Stimulated activated CD8-positive, alpha-beta memory T cell treated with anti-CD3 and anti-CD28 coated beads, Interleukin-7, amount 100 ng/mL, for 1 hour (primary cell): ENCODE measurements at regions not wholly inside any gene's neighbourhood (a gene's known extent, or its start where the extent isn't known, plus 50 kb on each side); places are given as distances from the start of the nearest gene placed in this dataset.

Experiments
- DNase-seq, 2 donors: peaks; one replicate each; pipeline ENCODE4 v3.0.0-alpha.2; 2020; ENCODE audit warnings: low read depth in 2 of 2

GRCh38 chr13:22287343-22287920 is 616.6 kb downstream of the FGF9 start:
- no peak for DNase-seq

GRCh38 chr13:22288496-22288895 is 617.6 kb downstream of the FGF9 start:
- DNase-seq: no peak

- no peak for DNase-seq
Measured at GRCh38 chr13:22289711-22290110, 618.8 kb downstream of the FGF9 start.

- DNase-seq: no peak
Measured at GRCh38 chr13:22298530-22298929, 627.7 kb downstream of the FGF9 start.

- no peak for DNase-seq
Measured at GRCh38 chr13:22311734-22312404, 641.0 kb downstream of the FGF9 start.

- DNase-seq: no peak
Measured at GRCh38 chr13:22312405-22312803, 641.5 kb downstream of the FGF9 start.

- DNase-seq: no peak
Measured at GRCh38 chr13:22316494-22317025, 645.7 kb downstream of the FGF9 start.

GRCh38 chr13:22320991-22321390 is 650.1 kb downstream of the FGF9 start:
- no peak for DNase-seq

GRCh38 chr13:22325761-22326160 is 654.9 kb downstream of the FGF9 start:
- no peak for DNase-seq

- DNase-seq: no peak
Measured at GRCh38 chr13:22332416-22332815, 661.5 kb downstream of the FGF9 start.

GRCh38 chr13:22336460-22336859 is 665.6 kb downstream of the FGF9 start:
- DNase-seq: no peak

- no peak for DNase-seq
Measured at GRCh38 chr13:22357132-22357531, 686.3 kb downstream of the FGF9 start.

GRCh38 chr13:22369090-22369489 is 698.2 kb downstream of the FGF9 start:
- no peak for DNase-seq

- no peak for DNase-seq
Measured at GRCh38 chr13:22369840-22370239, 699.0 kb downstream of the FGF9 start.

GRCh38 chr13:22372261-22372660 is 701.4 kb downstream of the FGF9 start:
- no peak for DNase-seq

GRCh38 chr13:22375151-22375550 is 704.3 kb downstream of the FGF9 start:
- DNase-seq: no peak

GRCh38 chr13:22387899-22388298 is 717.0 kb downstream of the FGF9 start:
- DNase-seq: no peak

- DNase-seq: no peak
Measured at GRCh38 chr13:22399801-22400420, 729.0 kb downstream of the FGF9 start.

- DNase-seq: no peak
Measured at GRCh38 chr13:22402682-22403081, 731.8 kb downstream of the FGF9 start.

- DNase-seq: no peak
Measured at GRCh38 chr13:22403144-22403543, 732.3 kb downstream of the FGF9 start.

GRCh38 chr13:22405891-22406290 is 735.0 kb downstream of the FGF9 start:
- DNase-seq: no peak

- no peak for DNase-seq
Measured at GRCh38 chr13:22412452-22412851, 741.6 kb downstream of the FGF9 start.

GRCh38 chr13:22422023-22422422 is 751.1 kb downstream of the FGF9 start:
- no peak for DNase-seq
